Adrenal gland (tissue), 9 donors: ENCODE measurements at regions not wholly inside any gene's neighbourhood (a gene's known extent, or its start where the extent isn't known, plus 50 kb on each side); places are given as distances from the start of the nearest gene placed in this dataset.

Experiments
- DNase-seq, 7 donors: peaks; one replicate each; pipeline ENCODE4 v3.0.0-alpha.2; 2019 to 2020
- H3K27ac ChIP-seq, 5 donors: fragments of 200-600 bp; sonication (generic) in 4 of 5; 1 replicate in 3 of 5; 2 replicates in 2 of 5; pipeline versions ENCODE4 v1.5.1 to v1.8.0; 2016 to 2020; ENCODE audit warnings: mild to moderate bottlenecking in 1 of 5
- H3K27me3 ChIP-seq: fragments of 200-600 bp; 2 replicates; pipeline ENCODE4 v1.8.0; 2021
- H3K36me3 ChIP-seq, 2 donors: fragments of 200-600 bp; replicated peaks in 1 of 2; 1 replicate in 1 of 2; 2 replicates in 1 of 2; pipeline versions ENCODE4 v1.5.1 to v1.8.0; 2018 to 2022
- H3K4me1 ChIP-seq, 2 donors: fragments of 200-600 bp; replicated peaks in 1 of 2; 1 replicate in 1 of 2; 2 replicates in 1 of 2; pipeline versions ENCODE4 v1.5.1 to v1.8.0; 2018 to 2021
- H3K4me3 ChIP-seq, 4 donors: fragments of 200-600 bp; sonication (generic) in 3 of 4; one replicate each; pipeline ENCODE4 v1.5.1; 2016 to 2018
- H3K9me3 ChIP-seq, 3 donors: fragments of 200-600 bp; sonication (generic) in 1 of 3; replicated peaks in 1 of 3; 1 replicate in 2 of 3; 2 replicates in 1 of 3; pipeline versions ENCODE4 v1.5.1 to v1.8.0; 2016 to 2021
- POLR2A ChIP-seq, 2 donors: fragments of 450-650 bp; IDR thresholded peaks; one replicate each; pipeline ENCODE4 v1.6.1; 2017; ENCODE audit warnings: antibody characterized with exemption in 2 of 2, mild to moderate bottlenecking in 2 of 2, moderate library complexity in 1 of 2
- WGBS, 4 donors: extraction: QIAGEN DNeasy Blood & Tissue Kit in 2 of 4; methylation state at CpG; one replicate each; pipeline versions ENCODE4 v1.1.5 to v1.1.7; 2013 to 2017; 5-methylcytosine and 5-hydroxymethylcytosine counted together
- intact Hi-C, 2 donors: fragments of 100-400 bp; cut with DNase I; formaldehyde crosslinking; loops; one replicate each; pipeline versions ENCODE4 v1.14.1 to v1.15.0; 2022 to 2023
- TF ChIP-seq, protein P1 (sequence below), 6 experiments: fragments of 450-650 bp in 4 of 6; fragments of 200-600 bp in 2 of 6; sonication (generic) in 1 of 6; IDR thresholded peaks; 1 replicate in 5 of 6; 2 replicates in 1 of 6; pipeline versions ENCODE4 v1.5.1 to v1.8.0; 2016 to 2021; ENCODE audit warnings: antibody characterized with exemption in 6 of 6, mild to moderate bottlenecking in 2 of 6, moderate library complexity in 1 of 6
- donor health status: healthy with polysubstance abuse.
- donor health status: Bipolar disorder and iron deficiency.
- donor health status: DM: yes; HTN: yes; CAD: no.
- donor health status: DM: no; HTN: no; CAD: no.
- donor health status: DM: no; HTN: no; CAD: no.

DNA sequence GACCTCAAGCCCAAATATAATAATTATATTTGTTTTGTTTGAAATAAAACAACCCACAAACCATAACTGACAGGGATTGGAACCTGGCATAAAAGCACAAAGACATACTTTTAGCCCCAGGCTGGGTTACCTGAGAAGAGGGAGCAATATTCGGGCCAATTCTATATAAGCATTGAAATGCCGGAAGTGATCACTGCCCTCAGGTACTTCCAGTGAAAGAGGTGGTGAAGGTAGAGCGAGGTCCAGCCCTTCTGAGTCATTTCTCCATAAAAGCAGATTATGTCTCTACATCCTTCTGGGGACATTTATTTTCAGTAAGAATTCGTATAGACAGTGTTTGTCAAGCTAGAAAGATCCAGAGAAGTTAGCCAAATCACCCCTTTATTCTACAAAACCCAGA, 59.6 kb downstream of the GCNT4 start:
- no peak overlapping the region for H3K4me3 ChIP-seq
- no peak overlapping the region for H3K27ac ChIP-seq
- no peaks in the 10 kb centered on the region for H3K36me3 ChIP-seq
- 75 to 85% (median 80%) methylated on average over 4 of the region's 4 CpGs for WGBS, 4 donors
- no peaks in the 10 kb centered on the region for H3K4me1 ChIP-seq
- intact Hi-C loops = no loop called here
- TF ChIP-seq, protein P1, sequence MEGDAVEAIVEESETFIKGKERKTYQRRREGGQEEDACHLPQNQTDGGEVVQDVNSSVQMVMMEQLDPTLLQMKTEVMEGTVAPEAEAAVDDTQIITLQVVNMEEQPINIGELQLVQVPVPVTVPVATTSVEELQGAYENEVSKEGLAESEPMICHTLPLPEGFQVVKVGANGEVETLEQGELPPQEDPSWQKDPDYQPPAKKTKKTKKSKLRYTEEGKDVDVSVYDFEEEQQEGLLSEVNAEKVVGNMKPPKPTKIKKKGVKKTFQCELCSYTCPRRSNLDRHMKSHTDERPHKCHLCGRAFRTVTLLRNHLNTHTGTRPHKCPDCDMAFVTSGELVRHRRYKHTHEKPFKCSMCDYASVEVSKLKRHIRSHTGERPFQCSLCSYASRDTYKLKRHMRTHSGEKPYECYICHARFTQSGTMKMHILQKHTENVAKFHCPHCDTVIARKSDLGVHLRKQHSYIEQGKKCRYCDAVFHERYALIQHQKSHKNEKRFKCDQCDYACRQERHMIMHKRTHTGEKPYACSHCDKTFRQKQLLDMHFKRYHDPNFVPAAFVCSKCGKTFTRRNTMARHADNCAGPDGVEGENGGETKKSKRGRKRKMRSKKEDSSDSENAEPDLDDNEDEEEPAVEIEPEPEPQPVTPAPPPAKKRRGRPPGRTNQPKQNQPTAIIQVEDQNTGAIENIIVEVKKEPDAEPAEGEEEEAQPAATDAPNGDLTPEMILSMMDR (IDR thresholded peaks at IDR 0.05) = no peak
- DNase-seq = no peak
- H3K27me3 ChIP-seq = no peaks in the 10 kb centered on the region
- no peaks in the 10 kb centered on the region for H3K9me3 ChIP-seq

DNA sequence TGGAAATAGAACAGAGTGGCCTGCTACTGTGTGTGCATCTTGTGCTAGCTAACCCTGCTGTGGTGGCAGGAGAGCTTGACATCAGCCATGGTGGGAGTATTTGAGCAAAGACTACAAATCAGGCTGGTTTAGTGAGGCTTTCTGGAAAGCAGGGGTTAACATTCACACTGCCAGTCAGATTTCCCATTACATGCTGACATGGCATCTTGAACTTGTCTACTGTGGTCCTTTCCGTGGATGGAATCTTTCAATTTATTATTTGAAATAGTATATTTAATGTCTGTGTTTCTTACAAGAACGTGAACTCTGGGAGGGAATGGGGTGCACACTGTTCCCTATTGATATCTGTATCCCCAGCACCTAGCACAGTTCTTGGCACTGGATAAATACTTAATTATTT, 60.8 kb downstream of the GCNT4 start:
- no peak for DNase-seq
- intact Hi-C loops = no loop called here
- Histone ChIP-seq H3K27me3 (no peaks in the 10 kb centered on the region), H3K4me1 (no peaks in the 10 kb centered on the region), H3K4me3 (no peak overlapping the region), H3K27ac (no peak overlapping the region), H3K9me3 (no peaks in the 10 kb centered on the region), H3K36me3 (no peaks in the 10 kb centered on the region)
- no peak for TF ChIP-seq POLR2A (IDR thresholded peaks at IDR 0.05)
- TF ChIP-seq, protein P1 (IDR thresholded peaks at IDR 0.05) = no peak
- 68 to 82% (median 77%) methylated on average over 2 of the region's 2 CpGs for WGBS, 4 donors

DNA sequence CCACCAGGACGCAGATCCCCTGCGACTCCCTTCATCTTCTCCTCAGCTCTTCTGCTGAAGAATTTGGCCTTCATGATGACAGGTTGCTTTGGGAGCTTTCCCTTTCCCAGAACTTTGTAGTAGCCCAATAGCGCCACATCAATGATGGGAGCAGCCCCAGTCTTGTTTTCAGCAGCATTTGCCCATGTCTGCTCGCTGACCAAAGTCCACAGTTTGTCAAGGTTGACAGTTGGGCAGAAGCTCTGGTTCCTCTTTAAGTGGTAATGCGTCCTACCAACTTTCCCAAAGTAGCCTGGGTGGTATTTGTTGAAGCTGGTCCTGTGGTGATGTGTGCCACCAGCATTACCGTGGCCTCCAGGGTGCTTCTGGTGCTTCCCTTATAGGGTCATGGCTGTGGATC, 62.2 kb downstream of the GCNT4 start:
- WGBS, 4 donors = 88 to 94% (median 90%) methylated on average over 5 to 6 of the region's 6 CpGs
- Histone ChIP-seq H3K36me3 (no peaks in the 10 kb centered on the region), H3K9me3 (no peaks in the 10 kb centered on the region), H3K27ac (no peak overlapping the region), H3K27me3 (no peaks in the 10 kb centered on the region), H3K4me3 (no peak overlapping the region), H3K4me1 (no peaks in the 10 kb centered on the region)
- intact Hi-C loops = no loop called here
- no peak for DNase-seq
- TF ChIP-seq POLR2A (IDR thresholded peaks at IDR 0.05) = no peak
- TF ChIP-seq, protein P1 (IDR thresholded peaks at IDR 0.05) = no peak

DNA sequence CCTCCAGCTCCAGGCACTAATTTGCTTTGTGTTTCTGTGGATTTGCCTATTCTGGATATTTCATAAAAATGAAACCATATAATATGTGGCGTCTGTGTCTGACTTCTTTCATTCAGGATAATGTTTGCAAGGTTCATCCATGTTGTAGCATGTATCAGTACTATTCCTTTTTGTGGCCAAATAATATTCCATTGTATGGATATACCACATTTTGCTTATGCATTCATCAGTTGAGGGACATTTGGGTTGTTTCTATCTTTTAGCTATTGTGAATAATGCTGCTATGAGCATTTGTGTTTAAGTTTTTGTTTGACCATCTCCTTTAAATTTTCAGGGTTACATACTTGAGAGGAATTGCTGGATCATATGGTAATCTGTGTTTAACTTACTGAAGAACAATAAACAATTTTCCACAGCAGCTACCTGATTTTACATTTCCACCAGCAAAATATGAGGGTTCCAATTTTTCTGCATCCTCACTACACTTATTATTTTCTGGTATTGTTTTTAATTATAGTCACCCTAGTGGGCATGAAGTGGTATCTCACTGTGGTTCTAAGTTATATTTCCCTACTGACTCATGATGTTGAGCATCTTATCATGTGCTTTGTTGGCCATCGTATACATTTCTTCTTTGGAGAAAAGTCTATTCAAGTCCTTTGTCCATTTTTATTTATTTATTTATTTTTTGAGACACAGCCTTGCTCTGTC, 63.9 kb downstream of the GCNT4 start:
- 85 to 95% (median 89%) methylated on average over 2 of the region's 2 CpGs for WGBS, 4 donors
- no peaks in the 10 kb centered on the region for H3K4me1 ChIP-seq
- intact Hi-C loops = no loop called here

DNA sequence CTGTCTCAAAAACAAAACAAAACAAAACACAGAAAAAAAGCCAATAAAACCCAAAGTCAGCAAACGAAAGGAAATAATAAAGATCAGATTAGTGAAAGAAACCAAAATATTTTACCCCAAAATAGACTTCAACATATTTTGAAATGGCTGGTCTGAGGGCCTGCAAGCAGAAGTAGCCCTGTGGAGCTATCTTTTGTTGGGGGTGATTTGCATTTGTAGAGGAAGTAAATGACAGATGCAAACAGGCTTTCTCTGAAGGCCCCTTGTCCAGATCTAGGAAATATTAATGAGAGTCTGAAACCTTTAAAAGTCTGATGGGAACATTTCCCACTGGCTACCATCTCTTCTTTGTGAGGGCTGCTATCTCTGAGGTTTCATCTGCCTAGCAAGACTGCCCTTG, 74.0 kb downstream of the GCNT4 start:
- Histone ChIP-seq H3K27me3 (no peaks in the 10 kb centered on the region), H3K27ac (no peak overlapping the region), H3K4me1 (no peaks in the 10 kb centered on the region), H3K9me3 (no peaks in the 10 kb centered on the region), H3K4me3 (no peak overlapping the region), H3K36me3 (no peaks in the 10 kb centered on the region)
- 63 to 86% (median 66%) methylated on average over 1 of the region's 1 CpG for WGBS, 4 donors
- intact Hi-C loops = no loop called here
- TF ChIP-seq, protein P1 (IDR thresholded peaks at IDR 0.05) = no peak
- no peak for TF ChIP-seq POLR2A (IDR thresholded peaks at IDR 0.05)
- DNase-seq = no peak

More for the DNA sequence above, 63.9 kb downstream of the GCNT4 start:
- DNase-seq = no peak
- no peaks in the 10 kb centered on the region for H3K27me3 ChIP-seq
- no peak overlapping the region for H3K4me3 ChIP-seq
- H3K36me3 ChIP-seq = no peaks in the 10 kb centered on the region
- TF ChIP-seq POLR2A (IDR thresholded peaks at IDR 0.05) = no peak
- no peak overlapping the region for H3K27ac ChIP-seq
- no peaks in the 10 kb centered on the region for H3K9me3 ChIP-seq
